Stimulated activated memory B cell treated with anti-CD40 and anti-IgM and Interleukin-4, amounts not matched to agents 10 μg/mL and 1 μg/mL and 100 μg/mL, for 72 hours (primary cell): ENCODE measurements at regions not wholly inside any gene's neighbourhood (a gene's known extent, or its start where the extent isn't known, plus 50 kb on each side); places are given as distances from the start of the nearest gene placed in this dataset.
"Not testable (repeated sequence)": the region's sequence is repeated elsewhere in the genome, so short reads cannot be mapped to it uniquely, and the experiment has no call there.

Source experiments
- ATAC-seq: fragments of 150-1000 bp; cut with Tn5 transposase; 2 replicates; pipeline ENCODE4 v1.10.0; 2021
- H3K27ac Mint-ChIP-seq: one replicate; pipeline ENCODE4 v1.8.0; 2022; ENCODE audit warnings: mild to moderate bottlenecking, mixed read lengths
- H3K27me3 Mint-ChIP-seq: one replicate; pipeline ENCODE4 v1.8.0; 2022; ENCODE audit warnings: mixed read lengths
- H3K36me3 Mint-ChIP-seq: one replicate; pipeline ENCODE4 v1.8.0; 2022; ENCODE audit warnings: mixed read lengths
- H3K4me1 Mint-ChIP-seq: one replicate; pipeline ENCODE4 v1.8.0; 2022; ENCODE audit warnings: mixed read lengths
- H3K4me3 Mint-ChIP-seq: one replicate; pipeline ENCODE4 v1.8.0; 2022; ENCODE audit warnings: mild to moderate bottlenecking, moderate library complexity, mixed read lengths
- H3K9me3 Mint-ChIP-seq: one replicate; pipeline ENCODE4 v1.8.0; 2022; ENCODE audit warnings: mixed read lengths

- H3K9me3 Mint-ChIP-seq = peaks cover 3% of the 10 kb centered on the region
- no peaks in the 10 kb centered on the region for H3K27me3 Mint-ChIP-seq
- H3K4me3 Mint-ChIP-seq = no peak overlapping the region
Measured at GRCh38 chr12:88924162-88924561, 343.9 kb upstream of the KITLG start.

GRCh38 chr12:88923631-88924030, 343.4 kb upstream of the KITLG start:
- Mint-ChIP-seq H3K36me3 (no peaks in the 10 kb centered on the region), H3K4me3 (no peak overlapping the region), H3K27ac (no peak overlapping the region), H3K27me3 (no peaks in the 10 kb centered on the region), H3K4me1 (no peaks in the 10 kb centered on the region), H3K9me3 (peaks cover 3% of the 10 kb centered on the region)
- ATAC-seq = no peak

More at GRCh38 chr12:88924162-88924561, 343.9 kb upstream of the KITLG start:
- no peak overlapping the region for H3K27ac Mint-ChIP-seq
- H3K36me3 Mint-ChIP-seq = no peaks in the 10 kb centered on the region
- no peaks in the 10 kb centered on the region for H3K4me1 Mint-ChIP-seq
- no peak for ATAC-seq

- H3K36me3 Mint-ChIP-seq = no peaks in the 10 kb centered on the region
- no peaks in the 10 kb centered on the region for H3K27me3 Mint-ChIP-seq
- ATAC-seq = no peak
Measured at GRCh38 chr12:88922816-88923215, 342.5 kb upstream of the KITLG start.

GRCh38 chr12:88921890-88922532, 341.7 kb upstream of the KITLG start:
- no peak overlapping the region for H3K27ac Mint-ChIP-seq
- H3K4me3 Mint-ChIP-seq = no peak overlapping the region
- H3K4me1 Mint-ChIP-seq = no peaks in the 10 kb centered on the region
- H3K27me3 Mint-ChIP-seq = no peaks in the 10 kb centered on the region
- no peaks in the 10 kb centered on the region for H3K36me3 Mint-ChIP-seq
- ATAC-seq = peak; percentile 31
- peaks cover 3% of the 10 kb centered on the region for H3K9me3 Mint-ChIP-seq

More at GRCh38 chr12:88922816-88923215, 342.5 kb upstream of the KITLG start:
- peaks cover 3% of the 10 kb centered on the region for H3K9me3 Mint-ChIP-seq
- H3K27ac Mint-ChIP-seq = no peak overlapping the region
- H3K4me1 Mint-ChIP-seq = no peaks in the 10 kb centered on the region
- H3K4me3 Mint-ChIP-seq = no peak overlapping the region

GRCh38 chr12:88921434-88921833, 341.2 kb upstream of the KITLG start:
- no peak for ATAC-seq

GRCh38 chr12:88918161-88918560, 337.9 kb upstream of the KITLG start:
- Mint-ChIP-seq H3K4me3 (no peak overlapping the region), H3K4me1 (no peaks in the 10 kb centered on the region), H3K27ac (no peak overlapping the region), H3K27me3 (no peaks in the 10 kb centered on the region), H3K36me3 (no peaks in the 10 kb centered on the region), H3K9me3 (peaks cover 10% of the 10 kb centered on the region)
- no peak for ATAC-seq

More at GRCh38 chr12:88921434-88921833, 341.2 kb upstream of the KITLG start:
- peaks cover 3% of the 10 kb centered on the region for H3K9me3 Mint-ChIP-seq
- H3K4me3 Mint-ChIP-seq = no peak overlapping the region
- no peaks in the 10 kb centered on the region for H3K27me3 Mint-ChIP-seq
- H3K27ac Mint-ChIP-seq = no peak overlapping the region
- no peaks in the 10 kb centered on the region for H3K4me1 Mint-ChIP-seq
- no peaks in the 10 kb centered on the region for H3K36me3 Mint-ChIP-seq

GRCh38 chr12:88914967-88915366, 334.7 kb upstream of the KITLG start:
- no peak overlapping the region for H3K4me3 Mint-ChIP-seq
- no peak overlapping the region for H3K27ac Mint-ChIP-seq
- H3K36me3 Mint-ChIP-seq = no peaks in the 10 kb centered on the region
- H3K9me3 Mint-ChIP-seq = peaks cover 17% of the 10 kb centered on the region
- no peak for ATAC-seq
- H3K4me1 Mint-ChIP-seq = no peaks in the 10 kb centered on the region
- no peaks in the 10 kb centered on the region for H3K27me3 Mint-ChIP-seq

- Mint-ChIP-seq H3K4me3 (no peak overlapping the region), H3K36me3 (no peaks in the 10 kb centered on the region), H3K27ac (no peak overlapping the region), H3K27me3 (no peaks in the 10 kb centered on the region), H3K9me3 (peaks cover 14% of the 10 kb centered on the region), H3K4me1 (no peaks in the 10 kb centered on the region)
- no peak for ATAC-seq
Measured at GRCh38 chr12:88909510-88909909, 329.2 kb upstream of the KITLG start.

GRCh38 chr12:88908345-88908744, 328.1 kb upstream of the KITLG start:
- no peaks in the 10 kb centered on the region for H3K36me3 Mint-ChIP-seq
- H3K27me3 Mint-ChIP-seq = no peaks in the 10 kb centered on the region
- H3K4me1 Mint-ChIP-seq = no peaks in the 10 kb centered on the region
- no peak for ATAC-seq
- no peak overlapping the region for H3K27ac Mint-ChIP-seq
- no peak overlapping the region for H3K4me3 Mint-ChIP-seq
- H3K9me3 Mint-ChIP-seq = peaks cover 11% of the 10 kb centered on the region

GRCh38 chr12:88904705-88905104, 324.4 kb upstream of the KITLG start:
- no peaks in the 10 kb centered on the region for H3K27me3 Mint-ChIP-seq
- no peak for ATAC-seq
- peaks cover 6% of the 10 kb centered on the region for H3K9me3 Mint-ChIP-seq
- H3K4me1 Mint-ChIP-seq = no peaks in the 10 kb centered on the region
- H3K4me3 Mint-ChIP-seq = no peak overlapping the region
- H3K27ac Mint-ChIP-seq = no peak overlapping the region
- H3K36me3 Mint-ChIP-seq = no peaks in the 10 kb centered on the region

GRCh38 chr12:88903333-88903732, 323.1 kb upstream of the KITLG start:
- no peak for ATAC-seq
- no peaks in the 10 kb centered on the region for H3K4me1 Mint-ChIP-seq
- H3K4me3 Mint-ChIP-seq = no peak overlapping the region
- H3K9me3 Mint-ChIP-seq = peaks cover 6% of the 10 kb centered on the region
- H3K36me3 Mint-ChIP-seq = no peaks in the 10 kb centered on the region
- no peaks in the 10 kb centered on the region for H3K27me3 Mint-ChIP-seq
- no peak overlapping the region for H3K27ac Mint-ChIP-seq

- H3K27ac Mint-ChIP-seq = no peak overlapping the region
- no peaks in the 10 kb centered on the region for H3K36me3 Mint-ChIP-seq
- H3K4me3 Mint-ChIP-seq = no peak overlapping the region
- peaks cover 3% of the 10 kb centered on the region for H3K9me3 Mint-ChIP-seq
- no peaks in the 10 kb centered on the region for H3K27me3 Mint-ChIP-seq
- H3K4me1 Mint-ChIP-seq = no peaks in the 10 kb centered on the region
- ATAC-seq = no peak
Measured at GRCh38 chr12:88897723-88898122, 317.5 kb upstream of the KITLG start.

GRCh38 chr12:88896958-88897357, 316.7 kb upstream of the KITLG start:
- H3K27ac Mint-ChIP-seq = no peak overlapping the region
- H3K4me1 Mint-ChIP-seq = no peaks in the 10 kb centered on the region
- H3K27me3 Mint-ChIP-seq = no peaks in the 10 kb centered on the region
- peaks cover 3% of the 10 kb centered on the region for H3K9me3 Mint-ChIP-seq
- no peak for ATAC-seq
- H3K4me3 Mint-ChIP-seq = no peak overlapping the region
- H3K36me3 Mint-ChIP-seq = no peaks in the 10 kb centered on the region

GRCh38 chr12:88895634-88896033, 315.4 kb upstream of the KITLG start:
- ATAC-seq = no peak
- Mint-ChIP-seq H3K4me1 (no peaks in the 10 kb centered on the region), H3K9me3 (peaks cover 3% of the 10 kb centered on the region), H3K4me3 (no peak overlapping the region), H3K36me3 (no peaks in the 10 kb centered on the region), H3K27me3 (no peaks in the 10 kb centered on the region), H3K27ac (no peak overlapping the region)

GRCh38 chr12:88893801-88894200, 313.5 kb upstream of the KITLG start:
- no peaks in the 10 kb centered on the region for H3K9me3 Mint-ChIP-seq
- H3K27me3 Mint-ChIP-seq = no peaks in the 10 kb centered on the region
- H3K36me3 Mint-ChIP-seq = no peaks in the 10 kb centered on the region
- ATAC-seq = no peak
- H3K4me3 Mint-ChIP-seq = no peak overlapping the region
- H3K4me1 Mint-ChIP-seq = no peaks in the 10 kb centered on the region
- H3K27ac Mint-ChIP-seq = no peak overlapping the region

- H3K9me3 Mint-ChIP-seq, ATAC-seq, H3K27me3 Mint-ChIP-seq, H3K27ac Mint-ChIP-seq, H3K4me1 Mint-ChIP-seq, H3K4me3 Mint-ChIP-seq, H3K36me3 Mint-ChIP-seq: not testable (repeated sequence)
Measured at GRCh38 chr12:88891434-88891833, 311.2 kb upstream of the KITLG start.
